ENCODE measurements at regions not wholly inside any gene's neighbourhood (a gene's known extent, or its start where the extent isn't known, plus 50 kb on each side); places are given as distances from the start of the nearest gene placed in this dataset.

- TF ChIP-seq THAP7 (CRISPR knock-in tag; IDR thresholded peaks at IDR 0.05), result no peak
- no peak for TF ChIP-seq ZNF57 (CRISPR knock-in tag; IDR thresholded peaks at IDR 0.05)
- no peak for TF ChIP-seq SIN3B (IDR thresholded peaks at IDR 0.05; ENCODE audit: low read depth)
- TF ChIP-seq ESRRA (IDR thresholded peaks at IDR 0.05; ENCODE audit: borderline replicate concordance, low read depth), result no peak
- peak; percentile 26; the same call in 1 of the 2 replicates for TF ChIP-seq ZNF263 (CRISPR knock-in tag; IDR thresholded peaks at IDR 0.05; ENCODE audit: borderline replicate concordance)
- no peak for TF ChIP-seq EP400 (IDR thresholded peaks at IDR 0.05)
- TF ChIP-seq FOSL1 (tag; conservative IDR thresholded peaks at IDR 0.05), result no peak
- TF ChIP-seq HOXB6 (CRISPR knock-in tag; IDR thresholded peaks at IDR 0.05; ENCODE audit: borderline replicate concordance), result no peak
- TF ChIP-seq ZKSCAN1 (IDR thresholded peaks at IDR 0.05; ENCODE audit: low read depth, low read length), result peak; percentile 83; the same call in 1 of the 2 replicates
- TF ChIP-seq RBM22 (IDR thresholded peaks at IDR 0.05; ENCODE audit: low read depth, low read length, poor library complexity, severe bottlenecking), result no peak
- TF ChIP-seq HDAC3 (IDR thresholded peaks at IDR 0.05; ENCODE audit: borderline replicate concordance, partially characterized antibody), result no peak
- no peak for TF ChIP-seq MECOM (CRISPR knock-in tag; IDR thresholded peaks at IDR 0.05)
- no peak for TF ChIP-seq ZBTB34 (CRISPR knock-in tag; IDR thresholded peaks at IDR 0.05)
- peak; percentile 27 for TF ChIP-seq HNRNPK (IDR thresholded peaks at IDR 0.05; ENCODE audit: low read depth, low read length, poor library complexity, severe bottlenecking)
These were observed 100.0 kb downstream of the VEGFA start (continued) for GRCh38 chr6:43869792-43870659.

All from K562 (cell line).